Astrocyte of the cerebellum (primary cell): ENCODE measurements at regions not wholly inside any gene's neighbourhood (a gene's known extent, or its start where the extent isn't known, plus 50 kb on each side); places are given as distances from the start of the nearest gene placed in this dataset.

ENCODE experiments used
- DNase-seq: peaks from one replicate; pipeline ENCODE4 v3.0.0-alpha.2; 2011; ENCODE audit warnings: low read depth
- H3K4me3 ChIP-seq: 2 replicates; pipeline ENCODE4 v1.5.1; 2011; ENCODE audit warnings: mild to moderate bottlenecking, low read depth, low read length, moderate library complexity
- CTCF ChIP-seq: IDR thresholded peaks from 2 replicates; pipeline ENCODE4 v1.5.1; 2012; ENCODE audit warnings: low read length, low read depth, moderate library complexity, mild to moderate bottlenecking; ENCODE audit errors: missing control alignments
- in situ Hi-C: cut with HindIII; loops from 2 replicates; pipeline ENCODE4 v1.10.0; 2017; ENCODE audit warnings: low sequenced_read_pairs

- DNase-seq, result no peak
- in situ Hi-C loops, result no loop called here
- H3K4me3 ChIP-seq, result no peak overlapping the region
- TF ChIP-seq CTCF, result no peak
Measured at GRCh38 chr3:117172426-117172825, 462.8 kb downstream of the TUSC7 start.

- DNase-seq, result no peak
- no peak overlapping the region for H3K4me3 ChIP-seq
- TF ChIP-seq CTCF, result no peak
- in situ Hi-C loops, result no loop called here
Measured at GRCh38 chr3:117181222-117181621, 471.6 kb downstream of the TUSC7 start.

- TF ChIP-seq CTCF, result no peak
- in situ Hi-C loops, result no loop called here
- no peak overlapping the region for H3K4me3 ChIP-seq
- no peak for DNase-seq
Measured at GRCh38 chr3:117184574-117184973, 475.0 kb downstream of the TUSC7 start.

GRCh38 chr3:117191245-117191644 lies 481.7 kb downstream of the TUSC7 start:
- no peak for DNase-seq
- H3K4me3 ChIP-seq, result no peak overlapping the region
- in situ Hi-C loops, result no loop called here
- TF ChIP-seq CTCF, result no peak

- DNase-seq, result no peak
- H3K4me3 ChIP-seq, result no peak overlapping the region
- no peak for TF ChIP-seq CTCF
- in situ Hi-C loops, result no loop called here
Measured at GRCh38 chr3:117192888-117193287, 483.3 kb downstream of the TUSC7 start.

GRCh38 chr3:117193390-117193789 lies 483.8 kb downstream of the TUSC7 start:
- TF ChIP-seq CTCF, result no peak
- in situ Hi-C loops, result no loop called here
- no peak overlapping the region for H3K4me3 ChIP-seq
- no peak for DNase-seq

GRCh38 chr3:117195034-117195433 lies 485.5 kb downstream of the TUSC7 start:
- in situ Hi-C loops, result no loop called here
- no peak for TF ChIP-seq CTCF
- no peak for DNase-seq
- H3K4me3 ChIP-seq, result no peak overlapping the region
